ENCODE measurements at regions not wholly inside any gene's neighbourhood (a gene's known extent, or its start where the extent isn't known, plus 50 kb on each side); places are given as distances from the start of the nearest gene placed in this dataset.
"Not testable (repeated sequence)": the region's sequence is repeated elsewhere in the genome, so short reads cannot be mapped to it uniquely, and the experiment has no call there.

GRCh38 chr4:49515241-49515640 is 529.2 kb downstream of the CWH43 start:
- H3K9me3 ChIP-seq (ENCODE audit: control insufficient read depth in 4 of 4, insufficient read depth in 3 of 4, low read length in 3 of 4): peaks cover 0 to 19% (median 0%) of the 10 kb centered on the region in 4 donors
- not testable (repeated sequence) for DNase-seq; H3K36me3 ChIP-seq (ENCODE audit: control insufficient read depth in 4 of 4, insufficient read depth in 4 of 4, low read length in 4 of 4); ATAC-seq (ENCODE audit: insufficient read depth, low FRiP score); H3K4me3 ChIP-seq; H3K27ac ChIP-seq (ENCODE audit: low read depth in 1 of 2, low read length in 1 of 2); H3K27me3 ChIP-seq (ENCODE audit: control insufficient read depth in 3 of 3, insufficient read depth in 3 of 3, low read length in 2 of 3); H3K9ac ChIP-seq (ENCODE audit: insufficient read depth in 1 of 2, low read length in 2 of 2); H3K4me1 ChIP-seq (ENCODE audit: control insufficient read depth in 5 of 5, insufficient read depth in 5 of 5, low read length in 5 of 5)
- 75 to 76% methylated on average over 9 to 10 of the region's 10 CpGs for WGBS, 2 donors

- not testable (repeated sequence) for H3K4me1 ChIP-seq (ENCODE audit: control insufficient read depth in 5 of 5, insufficient read depth in 5 of 5, low read length in 5 of 5); ATAC-seq (ENCODE audit: insufficient read depth, low FRiP score); H3K27ac ChIP-seq (ENCODE audit: low read depth in 1 of 2, low read length in 1 of 2); H3K9ac ChIP-seq (ENCODE audit: insufficient read depth in 1 of 2, low read length in 2 of 2); H3K27me3 ChIP-seq (ENCODE audit: control insufficient read depth in 3 of 3, insufficient read depth in 3 of 3, low read length in 2 of 3); H3K36me3 ChIP-seq (ENCODE audit: control insufficient read depth in 4 of 4, insufficient read depth in 4 of 4, low read length in 4 of 4); H3K4me3 ChIP-seq; DNase-seq
- H3K9me3 ChIP-seq (ENCODE audit: control insufficient read depth in 4 of 4, insufficient read depth in 3 of 4, low read length in 3 of 4): peaks cover 0 to 19% (median 0%) of the 10 kb centered on the region in 4 donors
- WGBS, 2 donors: 72 to 79% methylated on average over 12 to 15 of the region's 15 CpGs
Observed at GRCh38 chr4:49516096-49516495, 530.0 kb downstream of the CWH43 start.

- TF ChIP-seq, protein P1, sequence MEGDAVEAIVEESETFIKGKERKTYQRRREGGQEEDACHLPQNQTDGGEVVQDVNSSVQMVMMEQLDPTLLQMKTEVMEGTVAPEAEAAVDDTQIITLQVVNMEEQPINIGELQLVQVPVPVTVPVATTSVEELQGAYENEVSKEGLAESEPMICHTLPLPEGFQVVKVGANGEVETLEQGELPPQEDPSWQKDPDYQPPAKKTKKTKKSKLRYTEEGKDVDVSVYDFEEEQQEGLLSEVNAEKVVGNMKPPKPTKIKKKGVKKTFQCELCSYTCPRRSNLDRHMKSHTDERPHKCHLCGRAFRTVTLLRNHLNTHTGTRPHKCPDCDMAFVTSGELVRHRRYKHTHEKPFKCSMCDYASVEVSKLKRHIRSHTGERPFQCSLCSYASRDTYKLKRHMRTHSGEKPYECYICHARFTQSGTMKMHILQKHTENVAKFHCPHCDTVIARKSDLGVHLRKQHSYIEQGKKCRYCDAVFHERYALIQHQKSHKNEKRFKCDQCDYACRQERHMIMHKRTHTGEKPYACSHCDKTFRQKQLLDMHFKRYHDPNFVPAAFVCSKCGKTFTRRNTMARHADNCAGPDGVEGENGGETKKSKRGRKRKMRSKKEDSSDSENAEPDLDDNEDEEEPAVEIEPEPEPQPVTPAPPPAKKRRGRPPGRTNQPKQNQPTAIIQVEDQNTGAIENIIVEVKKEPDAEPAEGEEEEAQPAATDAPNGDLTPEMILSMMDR (IDR thresholded peaks at IDR 0.05; ENCODE audit: control extremely low read depth, extremely low read depth): no peak
- peaks cover 0 to 17% (median 0%) of the 10 kb centered on the region in 4 donors for H3K9me3 ChIP-seq (ENCODE audit: control insufficient read depth in 4 of 4, insufficient read depth in 3 of 4, low read length in 3 of 4)
- WGBS, 2 donors: 64 to 70% methylated on average over 15 of the region's 15 CpGs
Observed at GRCh38 chr4:49516796-49517195, 530.7 kb downstream of the CWH43 start.

DNA sequence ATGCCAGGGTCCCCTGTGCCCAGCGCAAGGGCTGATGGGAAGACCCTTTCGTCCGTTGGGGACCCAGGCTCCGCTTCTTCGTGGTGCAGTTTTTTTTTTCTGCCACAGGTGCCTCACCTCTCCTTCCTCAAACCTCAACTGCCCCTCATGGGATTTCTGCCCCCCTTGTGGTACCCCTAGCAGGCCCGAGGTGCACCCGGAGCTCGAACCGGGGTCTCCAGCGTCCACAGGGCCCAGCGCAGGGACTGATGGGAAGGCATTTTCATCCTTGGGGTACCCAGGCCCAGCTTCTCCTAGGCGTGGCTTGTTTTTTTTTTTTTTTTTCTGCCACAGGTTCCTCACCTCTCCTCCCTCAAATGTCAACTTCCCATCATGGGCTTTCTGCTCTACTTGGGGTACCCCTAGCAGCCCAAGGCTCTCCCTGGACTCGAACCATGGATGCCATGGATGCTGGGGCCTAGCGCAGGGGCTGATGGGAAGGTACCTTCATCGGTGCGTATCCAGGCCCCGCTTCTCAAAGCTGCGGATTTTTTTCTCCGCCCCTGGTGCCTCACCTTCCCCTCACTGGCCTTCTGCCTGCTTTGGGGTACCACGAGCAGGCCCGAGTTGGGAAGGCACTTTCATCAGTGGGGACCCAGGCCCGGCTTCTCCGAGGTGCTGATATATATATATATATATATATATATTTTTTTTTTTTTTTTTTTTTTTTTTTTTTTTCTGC is 531.6 kb downstream of the CWH43 start:
- DNase-seq; H3K36me3 ChIP-seq (ENCODE audit: control insufficient read depth in 4 of 4, insufficient read depth in 4 of 4, low read length in 4 of 4); H3K27ac ChIP-seq (ENCODE audit: low read depth in 1 of 2, low read length in 1 of 2); H3K4me3 ChIP-seq; H3K27me3 ChIP-seq (ENCODE audit: control insufficient read depth in 3 of 3, insufficient read depth in 3 of 3, low read length in 2 of 3); H3K9ac ChIP-seq (ENCODE audit: insufficient read depth in 1 of 2, low read length in 2 of 2); H3K4me1 ChIP-seq (ENCODE audit: control insufficient read depth in 5 of 5, insufficient read depth in 5 of 5, low read length in 5 of 5); ATAC-seq (ENCODE audit: insufficient read depth, low FRiP score): not testable (repeated sequence)
- H3K9me3 ChIP-seq (ENCODE audit: control insufficient read depth in 4 of 4, insufficient read depth in 3 of 4, low read length in 3 of 4): peaks cover 0 to 17% (median 0%) of the 10 kb centered on the region in 4 donors
- 83% methylated on average over 19 to 22 of the region's 23 CpGs for WGBS, 2 donors

More at GRCh38 chr4:49516796-49517195, 530.7 kb downstream of the CWH43 start:
- Histone ChIP-seq H3K27me3 (ENCODE audit: control insufficient read depth in 3 of 3, insufficient read depth in 3 of 3, low read length in 2 of 3) (no peaks in the 10 kb centered on the region), H3K36me3 (ENCODE audit: control insufficient read depth in 4 of 4, insufficient read depth in 4 of 4, low read length in 4 of 4) (no peaks in the 10 kb centered on the region), H3K4me1 (ENCODE audit: control insufficient read depth in 5 of 5, insufficient read depth in 5 of 5, low read length in 5 of 5) (no peaks in the 10 kb centered on the region), H3K4me3 (no peak overlapping the region), H3K9ac (ENCODE audit: insufficient read depth in 1 of 2, low read length in 2 of 2) (no peak overlapping the region), H3K27ac (ENCODE audit: low read depth in 1 of 2, low read length in 1 of 2) (no peak overlapping the region)
- ATAC-seq (ENCODE audit: insufficient read depth, low FRiP score): no peak
- DNase-seq: no peak

DNA sequence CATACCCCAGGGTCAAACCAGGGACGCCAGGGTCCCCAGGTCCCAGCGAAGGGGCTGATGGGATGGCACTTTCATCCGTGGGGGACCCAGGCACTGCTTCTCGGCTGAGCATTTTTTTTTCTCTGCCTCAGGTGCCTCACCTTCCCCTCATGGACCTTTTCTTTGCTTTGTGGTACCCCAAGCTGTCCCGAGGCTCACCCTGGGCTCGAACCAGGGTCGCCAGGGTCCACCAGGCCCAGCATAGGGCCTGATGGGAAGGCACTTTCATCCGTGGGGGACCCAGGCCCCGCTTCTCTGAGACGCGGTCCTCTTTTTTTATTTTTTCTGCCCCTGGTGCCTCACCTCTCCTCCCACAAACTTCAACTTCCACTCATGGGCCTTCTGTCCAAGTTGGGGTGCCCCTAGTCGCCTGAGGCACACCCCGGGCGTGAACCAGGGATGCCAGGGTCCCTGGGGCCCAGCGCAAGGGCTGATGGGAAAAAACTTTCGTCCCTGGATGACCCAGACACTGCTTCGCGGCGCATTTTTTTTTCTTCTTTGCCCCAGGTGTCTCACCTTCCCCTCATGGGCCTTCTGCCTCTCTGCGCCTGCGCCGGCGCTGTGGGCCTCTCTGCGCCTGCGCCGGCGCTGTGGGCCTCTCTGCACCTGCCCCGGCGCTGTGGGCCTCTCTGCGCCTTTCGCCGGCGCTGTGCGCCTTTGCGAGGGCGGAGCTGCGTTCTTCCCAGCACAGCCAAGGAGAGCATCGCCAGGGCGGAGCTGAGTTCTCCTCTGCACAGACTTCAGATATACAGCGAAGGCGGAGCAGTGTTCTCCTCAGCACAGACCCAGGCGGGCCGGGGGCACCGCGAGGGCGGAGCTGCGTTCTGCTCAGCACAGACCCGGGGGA is 533.3 kb downstream of the CWH43 start:
- H3K9ac ChIP-seq (ENCODE audit: insufficient read depth in 1 of 2, low read length in 2 of 2); H3K36me3 ChIP-seq (ENCODE audit: control insufficient read depth in 4 of 4, insufficient read depth in 4 of 4, low read length in 4 of 4); H3K27ac ChIP-seq (ENCODE audit: low read depth in 1 of 2, low read length in 1 of 2); H3K27me3 ChIP-seq (ENCODE audit: control insufficient read depth in 3 of 3, insufficient read depth in 3 of 3, low read length in 2 of 3); ATAC-seq (ENCODE audit: insufficient read depth, low FRiP score); DNase-seq; H3K4me1 ChIP-seq (ENCODE audit: control insufficient read depth in 5 of 5, insufficient read depth in 5 of 5, low read length in 5 of 5); H3K9me3 ChIP-seq (ENCODE audit: control insufficient read depth in 4 of 4, insufficient read depth in 3 of 4, low read length in 3 of 4); H3K4me3 ChIP-seq: not testable (repeated sequence)
- WGBS, 2 donors: 73 to 76% methylated on average over 22 to 44 of the region's 48 CpGs

DNA sequence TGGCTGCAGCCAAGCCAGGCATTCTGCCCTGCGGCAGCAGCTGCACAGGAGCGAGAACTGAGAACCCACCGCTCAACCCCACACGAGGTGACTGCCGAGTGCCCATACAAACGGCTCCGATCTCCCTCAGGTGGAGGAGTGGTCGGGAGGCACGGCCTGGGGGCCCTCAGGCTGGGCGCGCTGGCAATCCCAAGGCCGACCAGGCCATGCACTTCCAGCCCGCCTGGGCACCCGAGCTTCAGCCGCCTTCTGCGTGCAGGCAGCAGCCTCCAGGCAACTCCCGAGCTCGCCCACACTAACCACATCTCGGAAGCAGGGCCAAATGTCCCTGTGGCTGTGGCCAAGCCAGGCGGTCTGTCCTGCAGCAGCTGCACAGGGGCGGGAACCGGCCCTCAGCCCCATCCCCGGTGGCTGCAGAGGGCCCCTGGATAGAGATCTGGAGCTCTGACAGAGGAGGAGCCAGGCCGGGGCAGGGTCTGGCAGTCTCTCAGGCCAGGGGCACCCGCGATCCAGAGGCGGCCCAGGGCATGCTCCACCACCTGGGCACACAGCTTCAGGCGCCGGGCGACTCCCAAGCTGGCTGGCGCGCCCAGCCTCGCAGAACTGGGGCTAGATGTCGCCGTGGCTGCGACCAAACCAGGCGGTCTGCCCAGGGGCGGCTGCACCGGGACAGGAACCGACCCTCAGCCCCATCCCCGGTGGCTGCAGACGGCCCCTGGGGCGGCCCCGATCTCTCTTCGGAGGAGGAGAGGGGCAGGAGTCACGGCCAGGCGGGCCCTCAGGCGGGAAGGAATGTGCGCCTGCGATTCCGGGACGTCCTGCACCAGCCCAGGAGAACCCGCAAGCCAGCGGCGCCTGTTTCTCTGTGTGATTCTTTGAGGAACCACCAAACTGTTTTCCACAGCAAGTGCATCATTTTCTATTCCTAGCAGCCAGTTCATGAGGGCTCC is 538.0 kb downstream of the CWH43 start:
- DNase-seq: not testable (repeated sequence)

More for the DNA sequence above, 538.0 kb downstream of the CWH43 start:
- not testable (repeated sequence) for H3K9ac ChIP-seq (ENCODE audit: insufficient read depth in 1 of 2, low read length in 2 of 2); H3K27ac ChIP-seq (ENCODE audit: low read depth in 1 of 2, low read length in 1 of 2); H3K36me3 ChIP-seq (ENCODE audit: control insufficient read depth in 4 of 4, insufficient read depth in 4 of 4, low read length in 4 of 4); H3K27me3 ChIP-seq (ENCODE audit: control insufficient read depth in 3 of 3, insufficient read depth in 3 of 3, low read length in 2 of 3); ATAC-seq (ENCODE audit: insufficient read depth, low FRiP score); H3K9me3 ChIP-seq (ENCODE audit: control insufficient read depth in 4 of 4, insufficient read depth in 3 of 4, low read length in 3 of 4); H3K4me3 ChIP-seq; H3K4me1 ChIP-seq (ENCODE audit: control insufficient read depth in 5 of 5, insufficient read depth in 5 of 5, low read length in 5 of 5)
- WGBS, 2 donors: 64 to 78% methylated on average over 24 to 48 of the region's 55 CpGs

All from lung (tissue), 11 donors.